NT2/D1 (cell line): ENCODE measurements at regions not wholly inside any gene's neighbourhood (a gene's known extent, or its start where the extent isn't known, plus 50 kb on each side); places are given as distances from the start of the nearest gene placed in this dataset.

Source experiments
- DNase-seq: peaks from one replicate; pipeline ENCODE4 v3.0.0-alpha.2; 2011; ENCODE audit warnings: low read depth, low spot score
- H3K27me3 ChIP-seq: 2 replicates; pipeline ENCODE4 v1.6.0; 2011; ENCODE audit warnings: mild to moderate bottlenecking; ENCODE audit not compliant: insufficient read length, insufficient read depth
- H3K36me3 ChIP-seq: 2 replicates; pipeline ENCODE4 v1.6.1; 2011; ENCODE audit warnings: mild to moderate bottlenecking, low read length, mixed read lengths; ENCODE audit not compliant: insufficient read depth, insufficient read length
- H3K4me1 ChIP-seq: 2 replicates; pipeline ENCODE4 v1.5.1; 2011; ENCODE audit not compliant: insufficient read depth, insufficient read length
- H3K4me3 ChIP-seq: 2 replicates; pipeline ENCODE4 v1.5.1; 2011; ENCODE audit warnings: low read depth; ENCODE audit not compliant: insufficient read length
- H3K9ac ChIP-seq: 2 replicates; pipeline ENCODE4 v1.6.0; 2011; ENCODE audit warnings: low read depth; ENCODE audit not compliant: insufficient read length
- H3K9me3 ChIP-seq: 2 replicates; pipeline ENCODE4 v1.5.1; 2011; ENCODE audit warnings: mild to moderate bottlenecking, low read length; ENCODE audit not compliant: insufficient read depth
- SUZ12 ChIP-seq: IDR thresholded peaks from 2 replicates; pipeline ENCODE4 v1.6.1; 2011; ENCODE audit not compliant: insufficient read length, insufficient read depth; ENCODE audit errors: extremely low read depth
- YY1 ChIP-seq: IDR thresholded peaks from 2 replicates; pipeline ENCODE4 v1.6.1; 2011; ENCODE audit not compliant: insufficient read length, insufficient read depth
- ZNF274 ChIP-seq: IDR thresholded peaks from 2 replicates; pipeline ENCODE4 v1.6.1; 2011; ENCODE audit warnings: mild to moderate bottlenecking, low read depth, low read length

DNA sequence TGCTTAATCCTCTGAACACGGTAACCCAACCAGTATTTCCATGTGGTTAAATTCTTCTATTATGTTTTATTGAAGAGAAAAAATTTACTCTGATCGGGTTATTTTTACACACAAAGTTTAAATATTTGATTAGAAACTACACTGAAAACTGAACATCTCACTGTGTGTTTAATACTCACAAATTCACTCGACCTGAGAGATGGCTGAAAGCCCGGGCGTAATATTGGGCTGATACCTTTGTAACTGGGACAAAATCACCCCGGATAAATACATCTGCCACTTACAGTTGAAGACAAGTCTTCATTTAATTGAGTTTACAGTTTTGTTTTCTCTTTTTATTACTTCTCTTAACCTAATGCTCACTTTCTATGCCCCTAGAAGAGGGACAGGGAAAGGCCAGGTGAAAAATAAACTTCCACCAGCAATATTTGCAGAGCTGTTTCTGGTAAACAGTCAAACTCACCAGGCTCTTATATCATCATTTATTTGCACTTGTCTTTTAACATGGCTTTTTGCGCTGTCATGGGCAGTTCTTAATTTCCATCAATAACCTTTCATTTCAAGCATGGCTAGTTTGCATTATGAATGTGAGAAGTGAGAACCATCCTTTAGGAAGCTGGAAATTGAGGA lies 145.6 kb upstream of the TMCO5A start:
- no peak overlapping the region for H3K4me3 ChIP-seq
- no peak overlapping the region for H3K9ac ChIP-seq
- H3K27me3 ChIP-seq, result no peaks in the 10 kb centered on the region
- TF ChIP-seq ZNF274 (no peak), SUZ12 (no peak), YY1 (no peak)
- H3K4me1 ChIP-seq, result no peaks in the 10 kb centered on the region
- H3K36me3 ChIP-seq, result no peaks in the 10 kb centered on the region
- H3K9me3 ChIP-seq, result no peaks in the 10 kb centered on the region
- no peak for DNase-seq

GRCh38 chr15:37789397-37789786 lies 145.0 kb upstream of the TMCO5A start:
- Histone ChIP-seq H3K9ac (no peak overlapping the region), H3K4me3 (no peak overlapping the region), H3K9me3 (no peaks in the 10 kb centered on the region), H3K36me3 (no peaks in the 10 kb centered on the region), H3K4me1 (no peaks in the 10 kb centered on the region), H3K27me3 (no peaks in the 10 kb centered on the region)
- TF ChIP-seq ZNF274 (no peak), SUZ12 (no peak), YY1 (no peak)
- DNase-seq, result no peak

GRCh38 chr15:37789881-37790280 lies 144.6 kb upstream of the TMCO5A start:
- H3K27me3 ChIP-seq, result no peaks in the 10 kb centered on the region

DNA sequence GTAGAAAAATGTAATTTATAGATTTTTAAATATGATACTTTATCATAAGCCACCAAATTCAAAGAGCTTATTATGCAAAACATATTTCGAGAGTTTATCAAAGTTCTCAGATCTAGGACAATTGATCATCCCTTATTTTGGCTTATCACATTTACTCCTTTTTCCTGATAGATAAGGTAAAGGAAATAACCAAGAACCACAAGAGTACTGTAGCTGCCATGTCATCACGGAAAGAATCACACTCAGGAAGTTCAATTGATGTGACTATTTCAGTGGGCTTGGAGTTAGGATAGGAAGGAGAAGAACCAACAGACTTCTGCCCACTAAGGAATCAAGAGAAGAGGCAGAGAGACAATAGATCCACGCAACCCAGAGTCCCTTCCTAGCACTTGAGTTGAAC lies 142.7 kb upstream of the TMCO5A start:
- Histone ChIP-seq H3K4me1 (no peaks in the 10 kb centered on the region), H3K9me3 (no peaks in the 10 kb centered on the region), H3K4me3 (no peak overlapping the region), H3K36me3 (no peaks in the 10 kb centered on the region), H3K9ac (no peak overlapping the region), H3K27me3 (no peaks in the 10 kb centered on the region)
- DNase-seq, result no peak
- TF ChIP-seq ZNF274, result no peak
- TF ChIP-seq SUZ12, result no peak
- TF ChIP-seq YY1, result no peak

More at GRCh38 chr15:37789881-37790280, 144.6 kb upstream of the TMCO5A start:
- Histone ChIP-seq H3K4me3 (no peak overlapping the region), H3K9me3 (no peaks in the 10 kb centered on the region), H3K4me1 (no peaks in the 10 kb centered on the region), H3K9ac (no peak overlapping the region), H3K36me3 (no peaks in the 10 kb centered on the region)
- TF ChIP-seq YY1 (no peak), ZNF274 (no peak), SUZ12 (no peak)
- no peak for DNase-seq

- no peak for DNase-seq
- Histone ChIP-seq H3K4me1 (no peaks in the 10 kb centered on the region), H3K27me3 (no peaks in the 10 kb centered on the region), H3K9ac (no peak overlapping the region), H3K4me3 (no peak overlapping the region), H3K9me3 (no peaks in the 10 kb centered on the region), H3K36me3 (no peaks in the 10 kb centered on the region)
- TF ChIP-seq YY1 (no peak), SUZ12 (no peak), ZNF274 (no peak)
Measured at GRCh38 chr15:37792351-37792750, 142.1 kb upstream of the TMCO5A start.

- Histone ChIP-seq H3K36me3 (no peaks in the 10 kb centered on the region), H3K4me3 (no peak overlapping the region), H3K9me3 (peaks cover 6% of the 10 kb centered on the region; the same call in 1 of the 2 replicates), H3K4me1 (no peaks in the 10 kb centered on the region), H3K27me3 (no peaks in the 10 kb centered on the region), H3K9ac (no peak overlapping the region)
- TF ChIP-seq ZNF274 (no peak), YY1 (no peak), SUZ12 (no peak)
- no peak for DNase-seq
Measured at GRCh38 chr15:37793851-37794250, 140.6 kb upstream of the TMCO5A start.

GRCh38 chr15:37794947-37795346 lies 139.5 kb upstream of the TMCO5A start:
- Histone ChIP-seq H3K4me1 (no peaks in the 10 kb centered on the region), H3K9me3 (peaks cover 6% of the 10 kb centered on the region; the same call in 1 of the 2 replicates)
- no peak for TF ChIP-seq SUZ12
- TF ChIP-seq ZNF274, result no peak
- TF ChIP-seq YY1, result no peak

More at GRCh38 chr15:37794947-37795346, 139.5 kb upstream of the TMCO5A start:
- H3K36me3 ChIP-seq, result no peaks in the 10 kb centered on the region
- no peak overlapping the region for H3K4me3 ChIP-seq
- H3K9ac ChIP-seq, result no peak overlapping the region
- H3K27me3 ChIP-seq, result no peaks in the 10 kb centered on the region
- no peak for DNase-seq
